ENCODE measurements at regions not wholly inside any gene's neighbourhood (a gene's known extent, or its start where the extent isn't known, plus 50 kb on each side); places are given as distances from the start of the nearest gene placed in this dataset.

- no peaks in the 10 kb centered on the region for H3K27me3 ChIP-seq (ENCODE audit: control insufficient read depth, insufficient read depth, low read length)
Observed at GRCh38 chr20:12928755-12929401, 79.9 kb upstream of the SPTLC3 start.

GRCh38 chr20:12936020-12936419 is 72.8 kb upstream of the SPTLC3 start:
- H4K20me1 ChIP-seq (ENCODE audit: control insufficient read depth, extremely low read depth, insufficient read depth, low read length), result no peaks in the 10 kb centered on the region
- H3K9ac ChIP-seq (ENCODE audit: insufficient read depth, low read length), result no peak overlapping the region
- TF ChIP-seq EZH2 (IDR thresholded peaks at IDR 0.05; ENCODE audit: low read length, missing control alignments) (no peak), CTCF (conservative IDR thresholded peaks at IDR 0.05 in 1 of 2, IDR thresholded peaks at IDR 0.05 in 1 of 2; ENCODE audit: low read depth in 1 of 2, low read length in 2 of 2) (no peak)
- H3K4me2 ChIP-seq (ENCODE audit: extremely low read depth, insufficient read depth, low read length), result no peak overlapping the region
- no peaks in the 10 kb centered on the region for H3K36me3 ChIP-seq (ENCODE audit: control insufficient read depth, insufficient read depth, low read length)
- H2AFZ ChIP-seq (ENCODE audit: low read length), result no peak overlapping the region
- H3K27ac ChIP-seq (ENCODE audit: insufficient read depth, low read length), result no peak overlapping the region
- H3K27me3 ChIP-seq (ENCODE audit: control insufficient read depth, insufficient read depth, low read length), result no peaks in the 10 kb centered on the region
- H3K79me2 ChIP-seq (ENCODE audit: control insufficient read depth, insufficient read depth, low read length), result no peaks in the 10 kb centered on the region
- H3K4me3 ChIP-seq (replicated peaks in 1 of 4; ENCODE audit: control extremely low read depth in 1 of 4, insufficient read depth in 1 of 4, low read depth in 3 of 4, low read length in 4 of 4), result no peak overlapping the region
- DNase-seq (ENCODE audit: low read depth in 2 of 2), result no peak
- no peaks in the 10 kb centered on the region for H3K4me1 ChIP-seq (ENCODE audit: control insufficient read depth, extremely low read depth, insufficient read depth, low read length)
- no peaks in the 10 kb centered on the region for H3K9me3 ChIP-seq (ENCODE audit: control insufficient read depth, insufficient read depth, low read depth, low read length)

More at GRCh38 chr20:12928755-12929401, 79.9 kb upstream of the SPTLC3 start:
- no peaks in the 10 kb centered on the region for H3K9me3 ChIP-seq (ENCODE audit: control insufficient read depth, insufficient read depth, low read depth, low read length)
- peak overlapping the region; percentile 7 for H3K4me2 ChIP-seq (ENCODE audit: extremely low read depth, insufficient read depth, low read length)
- H3K79me2 ChIP-seq (ENCODE audit: control insufficient read depth, insufficient read depth, low read length), result no peaks in the 10 kb centered on the region
- no peaks in the 10 kb centered on the region for H4K20me1 ChIP-seq (ENCODE audit: control insufficient read depth, extremely low read depth, insufficient read depth, low read length)
- H3K9ac ChIP-seq (ENCODE audit: insufficient read depth, low read length), result peak overlapping the region; percentile 1
- H3K36me3 ChIP-seq (ENCODE audit: control insufficient read depth, insufficient read depth, low read length), result no peaks in the 10 kb centered on the region
- DNase-seq (ENCODE audit: low read depth in 2 of 2), result peak; percentile 70 to 93
- peak overlapping the region; percentile 53 for H2AFZ ChIP-seq (ENCODE audit: low read length)
- peak overlapping the region; percentile 44 for H3K27ac ChIP-seq (ENCODE audit: insufficient read depth, low read length)
- H3K4me1 ChIP-seq (ENCODE audit: control insufficient read depth, extremely low read depth, insufficient read depth, low read length), result peaks cover 16% of the 10 kb centered on the region
- TF ChIP-seq EZH2 (IDR thresholded peaks at IDR 0.05; ENCODE audit: low read length, missing control alignments) (no peak), CTCF (conservative IDR thresholded peaks at IDR 0.05 in 1 of 2, IDR thresholded peaks at IDR 0.05 in 1 of 2; ENCODE audit: low read depth in 1 of 2, low read length in 2 of 2) (no peak)
- H3K4me3 ChIP-seq (replicated peaks in 1 of 4; ENCODE audit: control extremely low read depth in 1 of 4, insufficient read depth in 1 of 4, low read depth in 3 of 4, low read length in 4 of 4), result no peak overlapping the region

GRCh38 chr20:12936524-12936923 is 72.2 kb upstream of the SPTLC3 start:
- H3K27me3 ChIP-seq (ENCODE audit: control insufficient read depth, insufficient read depth, low read length), result no peaks in the 10 kb centered on the region
- peak in 1 of 2 donors; percentile 24 for DNase-seq (ENCODE audit: low read depth in 2 of 2)
- TF ChIP-seq CTCF (conservative IDR thresholded peaks at IDR 0.05 in 1 of 2, IDR thresholded peaks at IDR 0.05 in 1 of 2; ENCODE audit: low read depth in 1 of 2, low read length in 2 of 2), result no peak
- no peak for TF ChIP-seq EZH2 (IDR thresholded peaks at IDR 0.05; ENCODE audit: low read length, missing control alignments)
- H3K27ac ChIP-seq (ENCODE audit: insufficient read depth, low read length), result no peak overlapping the region
- no peaks in the 10 kb centered on the region for H3K9me3 ChIP-seq (ENCODE audit: control insufficient read depth, insufficient read depth, low read depth, low read length)
- H3K4me2 ChIP-seq (ENCODE audit: extremely low read depth, insufficient read depth, low read length), result no peak overlapping the region
- no peaks in the 10 kb centered on the region for H3K36me3 ChIP-seq (ENCODE audit: control insufficient read depth, insufficient read depth, low read length)
- H3K9ac ChIP-seq (ENCODE audit: insufficient read depth, low read length), result no peak overlapping the region
- no peak overlapping the region for H3K4me3 ChIP-seq (replicated peaks in 1 of 4; ENCODE audit: control extremely low read depth in 1 of 4, insufficient read depth in 1 of 4, low read depth in 3 of 4, low read length in 4 of 4)
- H4K20me1 ChIP-seq (ENCODE audit: control insufficient read depth, extremely low read depth, insufficient read depth, low read length), result no peaks in the 10 kb centered on the region
- no peaks in the 10 kb centered on the region for H3K79me2 ChIP-seq (ENCODE audit: control insufficient read depth, insufficient read depth, low read length)
- no peak overlapping the region for H2AFZ ChIP-seq (ENCODE audit: low read length)
- no peaks in the 10 kb centered on the region for H3K4me1 ChIP-seq (ENCODE audit: control insufficient read depth, extremely low read depth, insufficient read depth, low read length)
